ENCODE measurements at regions not wholly inside any gene's neighbourhood (a gene's known extent, or its start where the extent isn't known, plus 50 kb on each side); places are given as distances from the start of the nearest gene placed in this dataset.

DNA sequence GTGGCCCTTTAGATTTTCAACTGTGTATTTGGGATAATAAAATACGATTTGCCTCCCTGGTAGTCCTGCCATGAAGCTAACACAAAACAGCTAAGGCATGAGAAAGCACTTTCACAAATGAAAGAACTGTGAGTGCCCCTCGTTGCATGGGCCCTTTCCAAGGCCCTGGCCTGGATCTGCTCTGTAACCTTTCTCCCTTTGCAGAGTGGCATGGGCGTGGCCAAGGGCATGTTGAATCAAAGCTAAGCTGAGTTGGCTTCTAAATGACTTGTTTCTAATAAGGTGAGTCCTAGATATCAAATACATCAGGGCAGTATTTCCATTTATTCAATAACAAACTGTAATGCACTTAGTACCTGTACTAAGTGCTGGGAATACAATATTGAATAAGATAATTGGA lies 78.7 kb upstream of the PTPN3 start:
- Histone ChIP-seq H3K4me1 (no peaks in the 10 kb centered on the region), H3K27me3 (no peaks in the 10 kb centered on the region), H3K36me3 (no peaks in the 10 kb centered on the region), H3K4me3 (no peak overlapping the region), H3K9me3 (no peaks in the 10 kb centered on the region), H3K27ac (no peak overlapping the region)
- WGBS, 5 donors: 50 to 63% (median 60%) methylated on average over 3 of the region's 3 CpGs
- no peak for DNase-seq
- TF ChIP-seq POLR2A (IDR thresholded peaks at IDR 0.05) (no peak), POLR2AphosphoS5 (IDR thresholded peaks at IDR 0.05) (no peak), EP300 (IDR thresholded peaks at IDR 0.05) (no peak), CTCF (IDR thresholded peaks at IDR 0.05) (no peak)
- intact Hi-C loops (cut with DNase I; ENCODE audit: low total_unique reads): no loop called here

DNA sequence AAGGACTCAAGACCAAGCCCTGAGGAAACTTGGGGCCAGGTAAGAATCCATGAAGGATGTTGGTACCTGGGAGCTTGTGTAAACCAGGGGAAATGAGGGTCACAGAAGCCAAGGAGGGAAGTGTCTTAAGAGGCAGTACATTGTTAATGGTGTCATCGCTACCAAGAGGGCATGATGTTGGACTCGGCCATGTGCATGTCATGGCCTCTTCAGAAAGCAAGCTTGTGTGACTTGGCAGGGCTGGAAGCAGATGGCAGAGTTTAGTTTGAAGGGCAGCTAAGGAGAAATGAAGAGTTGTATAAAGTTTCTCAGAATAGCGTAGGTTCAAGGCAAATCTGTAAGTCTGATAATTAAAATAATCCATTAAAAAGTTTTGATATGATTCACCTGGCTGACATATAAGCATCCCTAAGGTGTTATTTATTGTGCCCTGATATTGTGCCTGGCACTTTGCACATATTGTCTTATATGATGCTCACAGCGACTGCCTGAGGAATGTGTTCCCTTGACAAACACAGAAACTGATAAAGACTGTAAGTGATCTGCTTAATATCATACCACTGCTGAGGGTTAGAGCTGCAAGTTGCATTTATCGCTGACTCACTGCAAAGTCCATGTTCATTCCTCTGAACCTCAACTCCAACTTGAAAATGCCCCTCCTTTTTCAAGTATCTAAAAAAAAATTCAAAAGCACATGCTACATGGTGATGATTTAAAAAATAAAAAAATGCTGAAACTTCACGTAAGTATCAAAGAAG lies 81.3 kb upstream of the PTPN3 start:
- Histone ChIP-seq H3K4me3 (no peak overlapping the region), H3K36me3 (no peaks in the 10 kb centered on the region), H3K4me1 (no peaks in the 10 kb centered on the region), H3K27ac (no peak overlapping the region), H3K27me3 (no peaks in the 10 kb centered on the region), H3K9me3 (no peaks in the 10 kb centered on the region)
- intact Hi-C loops (cut with DNase I; ENCODE audit: low total_unique reads): no loop called here
- no peak for DNase-seq
- 77 to 82% (median 79%) methylated on average over 6 of the region's 6 CpGs for WGBS, 5 donors
- TF ChIP-seq POLR2A (IDR thresholded peaks at IDR 0.05) (no peak), EP300 (IDR thresholded peaks at IDR 0.05) (no peak), POLR2AphosphoS5 (IDR thresholded peaks at IDR 0.05) (no peak), CTCF (IDR thresholded peaks at IDR 0.05) (no peak)

GRCh38 chr9:109582386-109582785 lies 84.3 kb upstream of the PTPN3 start:
- no peak overlapping the region for H3K4me3 ChIP-seq
- no peak overlapping the region for H3K27ac ChIP-seq
- no peaks in the 10 kb centered on the region for H3K4me1 ChIP-seq
- no peaks in the 10 kb centered on the region for H3K36me3 ChIP-seq
- H3K27me3 ChIP-seq: no peaks in the 10 kb centered on the region
- intact Hi-C loops (cut with DNase I; ENCODE audit: low total_unique reads): no loop called here
- TF ChIP-seq EP300 (IDR thresholded peaks at IDR 0.05): no peak
- no peak for TF ChIP-seq POLR2A (IDR thresholded peaks at IDR 0.05)
- no peak for TF ChIP-seq CTCF (IDR thresholded peaks at IDR 0.05)
- no peak for TF ChIP-seq POLR2AphosphoS5 (IDR thresholded peaks at IDR 0.05)
- DNase-seq: no peak
- no peaks in the 10 kb centered on the region for H3K9me3 ChIP-seq

GRCh38 chr9:109584205-109584604 lies 86.1 kb upstream of the PTPN3 start:
- TF ChIP-seq POLR2AphosphoS5 (IDR thresholded peaks at IDR 0.05): no peak
- TF ChIP-seq EP300 (IDR thresholded peaks at IDR 0.05): no peak
- TF ChIP-seq POLR2A (IDR thresholded peaks at IDR 0.05): no peak
- no peak for TF ChIP-seq CTCF (IDR thresholded peaks at IDR 0.05)
- Histone ChIP-seq H3K4me3 (no peak overlapping the region), H3K4me1 (no peaks in the 10 kb centered on the region), H3K36me3 (no peaks in the 10 kb centered on the region), H3K9me3 (peaks cover 0 to 2% (median under 1%) of the 10 kb centered on the region in 4 donors), H3K27me3 (no peaks in the 10 kb centered on the region), H3K27ac (no peak overlapping the region)
- intact Hi-C loops (cut with DNase I; ENCODE audit: low total_unique reads): no loop called here
- no peak for DNase-seq
- 72 to 87% (median 86%) methylated on average over 4 of the region's 4 CpGs for WGBS, 5 donors

All from stomach (tissue), 8 donors.